ENCODE measurements at regions not wholly inside any gene's neighbourhood (a gene's known extent, or its start where the extent isn't known, plus 50 kb on each side); places are given as distances from the start of the nearest gene placed in this dataset.

DNA sequence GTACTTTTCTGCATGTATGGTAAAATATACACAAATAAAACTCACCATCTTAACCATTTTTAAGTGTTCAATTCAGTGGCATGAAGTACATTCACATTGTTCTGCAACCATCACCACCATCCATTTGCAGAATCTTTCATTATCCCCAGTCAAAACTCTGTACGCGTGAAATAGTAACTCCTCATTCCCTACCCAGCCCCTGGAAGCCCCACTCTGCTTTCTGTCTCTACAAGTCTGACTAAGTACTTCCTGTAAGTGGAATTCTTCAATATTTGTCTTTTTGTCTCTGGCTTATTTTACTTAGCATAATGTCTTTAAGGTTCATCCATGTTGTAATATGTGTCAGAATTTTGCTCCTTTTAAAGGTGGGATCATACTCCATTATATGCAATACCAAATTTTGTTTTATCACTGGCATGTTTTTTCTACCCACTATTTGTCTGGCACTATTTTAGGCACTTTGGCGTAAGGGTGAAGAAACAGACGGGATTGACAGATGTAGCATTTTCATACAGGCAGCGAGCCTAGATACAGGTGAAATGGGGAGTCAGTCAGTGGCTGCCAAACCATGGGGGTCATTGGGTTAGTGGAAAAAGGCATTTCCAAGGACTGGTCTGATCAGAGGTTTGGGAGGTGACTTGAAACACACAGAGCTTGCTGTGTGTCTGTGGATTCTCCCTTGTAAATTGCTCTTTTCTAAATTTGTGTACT is 163.2 kb upstream of the MYCN start:
- TF ChIP-seq, protein P1, sequence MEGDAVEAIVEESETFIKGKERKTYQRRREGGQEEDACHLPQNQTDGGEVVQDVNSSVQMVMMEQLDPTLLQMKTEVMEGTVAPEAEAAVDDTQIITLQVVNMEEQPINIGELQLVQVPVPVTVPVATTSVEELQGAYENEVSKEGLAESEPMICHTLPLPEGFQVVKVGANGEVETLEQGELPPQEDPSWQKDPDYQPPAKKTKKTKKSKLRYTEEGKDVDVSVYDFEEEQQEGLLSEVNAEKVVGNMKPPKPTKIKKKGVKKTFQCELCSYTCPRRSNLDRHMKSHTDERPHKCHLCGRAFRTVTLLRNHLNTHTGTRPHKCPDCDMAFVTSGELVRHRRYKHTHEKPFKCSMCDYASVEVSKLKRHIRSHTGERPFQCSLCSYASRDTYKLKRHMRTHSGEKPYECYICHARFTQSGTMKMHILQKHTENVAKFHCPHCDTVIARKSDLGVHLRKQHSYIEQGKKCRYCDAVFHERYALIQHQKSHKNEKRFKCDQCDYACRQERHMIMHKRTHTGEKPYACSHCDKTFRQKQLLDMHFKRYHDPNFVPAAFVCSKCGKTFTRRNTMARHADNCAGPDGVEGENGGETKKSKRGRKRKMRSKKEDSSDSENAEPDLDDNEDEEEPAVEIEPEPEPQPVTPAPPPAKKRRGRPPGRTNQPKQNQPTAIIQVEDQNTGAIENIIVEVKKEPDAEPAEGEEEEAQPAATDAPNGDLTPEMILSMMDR (IDR thresholded peaks at IDR 0.05; ENCODE audit: low read length), result no peak
- TF ChIP-seq EZH2 (optimal IDR thresholded peaks at IDR 0.05; ENCODE audit: low read depth, low read length), result no peak
